Stimulated activated CD8-positive, alpha-beta memory T cell treated with anti-CD3 and anti-CD28 coated beads, Interleukin-15, amount 100 ng/mL, for 4 hours (primary cell): ENCODE measurements at regions not wholly inside any gene's neighbourhood (a gene's known extent, or its start where the extent isn't known, plus 50 kb on each side); places are given as distances from the start of the nearest gene placed in this dataset.

ENCODE experiments used
- DNase-seq, 2 donors: peaks; one replicate each; pipeline ENCODE4 v3.0.0-alpha.2; 2020; ENCODE audit warnings: low read depth in 2 of 2

DNA sequence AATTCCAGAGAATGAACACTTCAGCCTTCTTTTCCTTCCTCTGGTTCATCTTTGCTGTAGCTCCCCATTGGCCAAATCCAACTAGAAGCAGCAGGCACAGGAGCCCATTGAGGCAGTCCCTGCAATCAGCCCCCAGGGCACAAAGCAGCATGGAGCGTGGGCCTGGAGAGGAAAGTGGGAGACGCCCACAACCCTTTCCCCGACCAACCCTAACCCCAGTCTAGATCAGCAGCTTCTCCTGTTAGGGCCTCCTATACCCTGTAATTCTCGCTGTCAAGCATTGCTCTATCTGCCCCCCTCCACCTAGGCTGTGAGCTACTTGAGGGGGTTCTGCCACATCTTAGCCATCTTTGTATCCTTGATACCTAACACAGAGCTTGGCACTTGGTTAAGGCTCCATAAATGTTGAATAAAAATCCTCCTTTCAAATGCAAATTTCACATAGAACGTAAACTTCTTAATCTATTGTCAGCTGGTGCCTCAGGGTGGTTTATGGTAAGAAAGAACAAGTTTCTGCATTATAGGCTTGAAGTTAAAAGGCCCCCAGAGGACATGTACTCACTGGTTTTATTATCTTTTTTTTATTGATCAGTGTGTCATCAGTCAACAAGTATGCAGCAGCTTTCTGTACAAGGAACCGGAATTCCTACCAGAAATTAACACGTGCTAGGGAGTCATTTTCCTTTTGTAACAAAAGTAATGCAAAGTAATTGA, 97.9 kb upstream of the PFN2 start:
- no peak for DNase-seq

DNA sequence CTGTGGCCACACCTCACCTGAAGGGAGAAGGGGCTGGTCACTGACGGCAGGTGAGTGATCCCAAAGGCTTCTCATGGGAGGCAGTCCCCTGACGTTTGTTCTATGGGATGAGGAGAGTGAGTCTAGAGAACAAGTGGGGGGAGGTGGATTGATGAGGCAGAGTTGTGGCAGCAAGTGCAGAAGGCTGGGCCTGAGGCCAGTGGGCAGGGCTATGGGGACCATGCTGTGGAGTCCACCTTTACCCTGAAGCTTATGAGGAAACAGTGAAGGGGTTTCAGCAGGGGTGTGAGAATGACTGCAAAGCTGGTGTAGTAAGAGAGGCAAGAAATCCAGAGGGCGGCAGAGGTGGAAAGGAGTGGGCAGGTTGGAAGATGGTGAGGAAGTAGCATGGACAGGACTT, 96.9 kb upstream of the PFN2 start:
- DNase-seq: no peak

DNA sequence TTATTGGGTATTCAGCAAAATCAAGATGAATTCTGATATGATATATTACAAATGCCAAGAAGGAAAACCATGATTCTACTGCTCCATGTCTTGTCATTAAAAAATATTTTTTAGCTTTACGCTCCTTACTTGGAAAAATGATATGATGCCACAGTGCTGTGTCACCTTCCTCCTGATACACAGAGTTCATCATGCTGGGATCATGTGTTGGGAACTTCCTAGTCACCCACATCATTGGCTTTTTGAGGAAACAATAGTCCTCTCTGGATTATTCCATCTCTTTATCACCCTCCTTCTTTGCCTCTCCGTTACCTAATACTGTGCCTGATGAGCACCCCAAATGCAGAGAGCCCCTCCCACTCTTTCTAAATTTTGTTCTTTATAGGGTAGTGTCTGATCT, 94.3 kb upstream of the PFN2 start:
- DNase-seq: no peak

DNA sequence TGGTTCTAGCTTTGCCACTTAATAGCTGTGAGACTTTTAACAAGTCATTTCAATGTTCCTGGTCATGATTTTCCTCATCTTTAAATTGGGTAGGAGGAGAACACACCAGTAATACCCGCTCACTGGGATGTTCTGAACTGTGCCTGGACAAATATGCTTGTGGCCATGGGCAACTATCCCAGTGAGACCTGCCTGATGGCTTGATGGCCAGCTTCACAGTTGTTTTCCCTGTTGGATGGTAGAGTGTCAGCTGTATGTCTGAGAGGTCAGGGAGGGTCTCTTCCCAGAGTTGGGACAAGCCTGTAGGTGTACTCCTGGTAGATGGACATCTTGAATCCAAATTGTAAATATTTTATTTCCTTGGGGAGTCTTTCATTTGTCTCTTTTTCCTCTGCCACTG, 92.5 kb upstream of the PFN2 start:
- DNase-seq: no peak

DNA sequence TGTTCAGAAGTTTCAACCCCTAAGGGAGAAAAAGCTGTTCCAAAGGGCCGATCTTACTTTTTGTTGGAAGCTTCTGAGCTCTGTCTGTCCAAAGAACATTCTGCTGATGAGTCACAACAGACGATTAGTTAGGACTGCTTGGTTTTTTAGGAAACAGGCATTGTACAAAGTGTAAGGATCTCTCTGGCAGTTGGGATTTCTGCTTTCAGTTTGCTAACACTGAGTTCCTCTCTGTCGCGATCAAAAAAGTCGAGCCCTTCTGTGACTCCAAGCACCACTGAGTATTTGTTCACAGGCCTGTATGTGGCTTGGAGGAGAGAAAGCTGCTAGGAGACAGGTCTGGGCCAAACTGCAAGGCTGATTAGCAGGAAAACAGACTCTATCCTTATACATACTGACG, 91.8 kb upstream of the PFN2 start:
- no peak for DNase-seq

DNA sequence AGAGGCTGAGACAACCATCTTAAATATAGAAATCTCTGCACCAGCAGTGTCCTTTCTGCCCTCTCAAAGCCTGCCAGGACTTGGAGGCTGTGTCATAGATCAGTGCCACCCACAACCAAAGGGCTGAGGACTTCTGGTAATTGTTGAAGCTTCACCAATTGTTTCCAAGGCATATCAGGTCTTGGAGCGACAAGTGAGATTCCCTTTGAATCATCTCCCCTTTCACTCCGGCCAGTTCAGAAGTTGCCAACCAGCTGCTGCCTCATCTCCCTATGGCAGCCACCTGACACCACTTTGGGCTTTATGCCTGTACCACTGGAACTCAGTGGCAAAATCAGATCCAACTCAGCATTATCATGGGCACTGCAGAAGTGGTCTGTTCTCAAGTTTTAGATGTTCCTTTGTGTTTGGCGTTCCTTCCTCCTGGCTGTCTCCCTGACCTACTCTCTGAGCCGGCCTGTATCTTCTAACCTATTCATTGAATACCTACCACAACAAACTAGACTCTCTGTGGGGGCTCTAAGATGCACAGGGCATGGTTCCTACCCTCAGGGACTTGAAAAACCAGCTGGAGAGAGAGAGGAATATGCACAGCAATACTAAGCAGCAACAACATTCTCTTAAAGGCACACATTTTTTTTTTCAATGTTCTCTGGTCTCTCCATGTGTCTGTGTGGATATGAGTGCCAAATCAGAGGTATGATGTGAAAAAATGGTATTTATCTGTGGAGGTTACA, 90.8 kb upstream of the PFN2 start:
- no peak for DNase-seq

DNA sequence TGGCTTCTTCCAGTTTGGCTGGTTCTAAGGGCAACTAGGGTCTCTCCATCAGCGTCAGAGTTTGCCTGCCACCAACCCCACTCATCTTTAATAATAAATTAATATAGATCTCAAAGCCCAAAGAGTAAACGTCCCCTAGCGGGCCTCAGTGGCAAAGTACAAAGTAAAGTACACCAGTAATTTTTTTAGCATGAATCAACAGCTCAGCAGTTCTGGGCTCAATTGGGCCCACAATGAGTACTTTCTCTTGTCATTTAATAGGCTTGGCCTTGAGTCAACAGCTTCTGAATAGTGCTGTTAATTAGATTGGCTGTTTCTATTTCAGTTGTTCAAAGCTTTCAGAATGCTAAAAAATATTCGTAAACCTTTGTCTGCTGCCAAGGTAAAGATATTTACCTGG, 89.0 kb upstream of the PFN2 start:
- DNase-seq: no peak

DNA sequence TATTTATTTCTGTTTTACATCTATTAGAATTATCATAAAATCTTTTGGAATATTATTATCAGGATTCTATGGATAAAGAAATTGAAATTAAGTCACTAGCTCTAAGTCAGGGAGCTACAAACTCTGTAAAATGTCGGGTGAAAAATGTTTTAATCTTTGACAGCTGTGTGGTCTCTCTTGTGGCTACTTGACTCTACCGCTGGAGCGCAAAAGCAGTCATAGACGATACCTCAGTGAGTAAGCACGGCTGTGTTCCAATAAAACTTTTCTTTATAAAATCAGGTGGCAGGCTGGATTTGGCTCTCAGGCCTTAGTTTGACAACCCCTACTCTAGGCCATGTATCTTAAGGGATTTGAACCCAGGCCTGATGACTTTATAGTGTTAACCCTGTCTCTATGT, 88.5 kb upstream of the PFN2 start:
- DNase-seq: no peak

DNA sequence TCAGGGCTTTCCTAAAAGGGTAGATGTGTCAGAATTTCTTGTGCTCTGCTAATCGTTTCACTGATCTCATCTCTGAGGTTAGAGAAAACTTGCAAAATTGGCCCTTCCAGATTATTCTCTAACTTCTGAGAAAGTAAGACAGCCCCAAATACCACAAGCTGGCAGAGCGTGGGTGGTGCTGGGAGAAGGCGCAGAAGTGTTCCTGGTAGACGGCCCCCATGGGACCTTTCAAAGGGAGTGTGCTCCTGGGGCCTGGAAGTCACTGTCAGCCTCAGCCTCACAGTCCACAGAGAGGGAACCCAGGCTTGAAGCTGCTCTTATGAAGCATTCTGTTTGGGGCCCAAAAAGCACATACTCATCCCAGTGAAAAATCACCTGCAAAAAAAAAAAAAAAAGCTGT, 86.5 kb upstream of the PFN2 start:
- DNase-seq: no peak

DNA sequence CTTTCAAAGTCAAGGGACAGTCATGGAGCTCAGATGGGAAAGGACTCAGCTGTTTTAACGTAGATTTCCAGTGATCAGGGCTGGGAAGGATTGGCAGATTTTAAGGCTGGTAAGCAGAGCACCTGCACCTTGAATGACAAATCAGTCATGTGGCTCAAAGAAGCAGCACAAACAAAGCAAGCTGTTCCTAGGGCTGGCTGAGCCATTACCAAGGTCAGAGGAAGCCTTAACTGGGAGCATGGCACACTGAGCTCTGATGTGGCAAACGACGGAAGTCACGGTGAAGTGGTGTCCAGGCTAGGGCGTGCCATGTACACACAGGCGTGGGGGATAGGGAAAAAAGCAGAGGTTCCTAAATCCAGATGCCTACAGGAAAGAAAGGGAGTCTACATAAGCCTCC, 84.6 kb upstream of the PFN2 start:
- no peak for DNase-seq

DNA sequence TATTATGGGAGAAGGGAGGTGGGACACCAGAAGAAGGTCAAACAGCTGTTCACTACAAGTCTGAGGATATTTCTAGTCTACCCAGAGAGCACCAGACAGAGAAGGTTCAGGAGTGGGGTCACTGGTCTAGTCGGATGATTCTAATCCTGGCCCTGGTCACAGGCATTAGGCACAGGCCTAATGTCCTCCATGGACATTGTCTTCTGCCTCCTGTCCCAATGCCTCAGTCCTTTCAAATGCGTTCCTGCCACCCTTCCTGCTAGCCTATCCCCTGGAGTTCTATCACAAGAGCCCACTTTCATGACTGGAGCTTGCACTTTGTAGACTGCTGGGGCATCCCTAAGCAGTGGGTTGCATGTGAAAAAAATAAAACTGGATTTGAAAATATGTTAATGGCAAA, 83.9 kb upstream of the PFN2 start:
- DNase-seq: no peak

DNA sequence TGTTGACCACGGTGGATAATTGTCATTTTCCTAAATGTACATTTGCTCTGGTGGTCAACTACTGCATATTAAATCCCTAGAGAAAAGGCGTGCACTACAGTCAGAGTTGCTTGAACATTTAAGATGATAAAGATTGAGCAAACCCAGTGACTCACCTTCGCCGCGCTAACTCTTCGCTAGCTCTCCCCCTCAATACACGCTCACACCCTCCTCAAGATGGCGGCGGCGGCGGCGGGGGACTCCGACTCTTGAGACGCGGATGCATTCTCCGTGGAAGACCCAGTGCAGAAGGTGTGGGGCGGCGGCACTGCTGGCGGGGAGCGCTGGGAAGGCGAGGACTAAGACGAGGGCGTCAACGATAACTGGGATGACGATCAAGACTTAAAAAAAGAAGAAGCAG, 79.8 kb upstream of the PFN2 start:
- no peak for DNase-seq

DNA sequence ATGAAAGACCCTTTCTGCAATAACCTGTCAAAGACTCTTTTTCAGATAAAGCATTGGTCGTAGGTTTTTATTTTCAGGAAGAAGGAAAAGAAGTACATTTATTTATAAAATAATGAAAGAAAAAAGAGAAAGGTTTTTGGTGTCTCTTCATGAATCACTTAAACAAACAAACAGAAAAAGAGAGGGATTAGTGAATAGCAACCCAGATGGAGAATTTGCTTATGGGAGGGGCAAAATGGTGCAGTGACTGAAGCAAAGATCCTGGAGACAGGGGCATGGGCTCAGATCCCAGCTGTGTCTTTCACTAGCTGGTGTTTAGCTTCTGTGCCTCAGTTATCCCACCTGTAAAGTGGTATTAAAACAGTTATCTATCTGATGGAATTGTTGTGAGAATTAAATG, 78.6 kb upstream of the PFN2 start:
- DNase-seq: no peak

DNA sequence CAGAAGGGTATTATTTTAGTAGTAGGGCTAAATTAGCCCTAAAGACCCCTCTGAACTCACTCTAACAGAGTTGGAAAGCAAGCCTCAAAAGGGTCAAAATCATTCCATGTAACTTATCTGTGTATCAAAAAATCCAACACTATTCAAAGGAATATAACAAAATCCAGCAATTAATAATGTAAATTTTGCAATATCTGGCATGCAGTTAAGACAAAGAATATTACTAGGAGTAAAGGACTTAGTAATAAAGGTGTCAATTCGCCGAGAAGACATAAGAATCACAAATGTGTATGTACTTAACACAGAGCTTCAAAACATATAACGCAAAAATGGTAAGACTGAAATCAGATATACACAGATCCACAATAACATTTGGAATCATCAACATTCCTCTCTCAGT, 71.2 kb upstream of the PFN2 start:
- DNase-seq: no peak

DNA sequence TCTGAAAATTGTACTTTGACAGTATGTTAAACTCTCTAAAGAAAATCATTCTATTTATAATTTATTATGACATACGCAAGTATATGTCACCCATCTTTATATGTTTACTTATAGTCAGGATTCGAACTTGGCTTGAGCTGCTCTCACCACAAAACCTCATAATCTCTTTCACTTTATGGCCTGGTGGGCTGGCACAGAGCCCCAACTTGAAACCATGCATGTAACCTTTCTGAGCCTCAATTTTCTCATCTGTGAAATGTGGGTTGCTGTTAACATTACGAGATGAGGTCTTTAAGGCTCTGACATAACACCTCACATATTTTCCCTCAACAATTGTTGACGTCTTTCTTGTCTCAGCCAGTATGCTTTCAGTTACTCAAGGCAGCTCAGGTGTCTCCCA, 69.4 kb upstream of the PFN2 start:
- no peak for DNase-seq

DNA sequence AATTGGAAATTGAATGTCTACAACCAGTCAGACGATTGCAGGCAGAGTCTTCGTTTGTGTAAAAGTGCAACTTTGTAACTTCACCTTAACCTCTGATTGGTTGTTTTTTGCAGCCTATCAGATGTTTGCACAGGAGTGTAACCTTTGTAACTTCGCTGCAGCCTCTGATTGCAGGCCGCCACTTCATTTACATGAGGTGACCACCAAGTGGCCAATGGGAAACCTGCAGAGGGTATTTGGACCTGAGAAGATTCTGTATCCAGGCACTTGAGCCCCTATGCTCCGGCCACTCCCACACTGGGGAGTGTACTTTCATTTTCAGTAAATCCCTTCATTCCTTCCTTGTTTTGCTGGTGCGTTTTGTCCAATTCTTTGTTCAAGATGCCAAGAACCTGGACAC, 68.1 kb upstream of the PFN2 start:
- DNase-seq: no peak

DNA sequence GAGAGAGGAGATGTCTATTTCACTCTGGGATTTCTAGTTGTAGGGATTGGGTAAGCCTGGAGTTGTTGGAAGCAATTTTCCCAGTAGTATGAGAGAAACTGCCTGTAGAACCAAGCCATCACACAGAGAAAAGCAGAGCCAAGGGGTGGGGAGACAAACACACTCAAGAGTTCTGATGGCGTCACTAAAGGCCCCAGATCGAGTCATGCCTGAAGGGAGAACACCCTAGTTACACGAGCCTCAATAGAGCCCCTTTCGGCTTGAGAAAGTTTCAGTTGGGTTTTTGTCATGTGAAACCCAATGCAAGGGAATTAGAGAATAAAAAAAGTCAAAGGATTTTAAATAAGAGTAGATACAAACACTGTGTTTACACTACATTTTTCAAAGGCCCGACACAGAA, 66.1 kb upstream of the PFN2 start:
- no peak for DNase-seq

DNA sequence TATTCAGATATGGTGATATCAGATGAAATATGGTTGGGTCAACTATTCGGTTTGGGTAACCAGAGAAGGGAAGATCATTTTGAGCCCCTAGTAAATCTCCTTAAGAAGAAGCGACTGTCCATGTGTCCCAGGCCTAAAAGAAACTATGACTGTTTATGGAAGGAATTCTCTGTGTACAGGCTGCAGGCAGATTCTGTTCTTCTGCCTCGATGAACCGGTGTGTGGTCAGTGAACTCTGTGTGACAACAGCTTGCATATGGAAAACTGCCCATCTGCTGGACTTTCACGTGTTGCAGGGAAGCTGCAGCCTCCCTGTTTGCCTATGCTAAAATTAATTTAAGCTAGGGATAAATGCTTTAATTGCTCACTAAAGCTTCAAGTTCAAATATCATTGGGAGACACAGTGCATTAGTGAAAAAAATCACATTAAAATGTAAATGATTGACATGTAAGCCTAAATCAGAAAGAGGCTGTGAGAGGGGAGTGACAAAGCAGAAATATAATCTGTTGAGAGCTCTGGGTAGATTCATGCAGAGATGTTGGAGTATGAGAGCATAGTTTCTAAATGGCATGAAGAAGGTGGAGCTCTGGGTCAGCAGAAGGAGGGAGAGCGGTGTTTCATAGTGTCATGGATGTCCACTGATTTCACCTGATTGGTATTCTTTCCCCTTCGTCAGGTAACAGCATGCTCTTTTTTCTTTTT, 65.4 kb upstream of the PFN2 start:
- DNase-seq: no peak

DNA sequence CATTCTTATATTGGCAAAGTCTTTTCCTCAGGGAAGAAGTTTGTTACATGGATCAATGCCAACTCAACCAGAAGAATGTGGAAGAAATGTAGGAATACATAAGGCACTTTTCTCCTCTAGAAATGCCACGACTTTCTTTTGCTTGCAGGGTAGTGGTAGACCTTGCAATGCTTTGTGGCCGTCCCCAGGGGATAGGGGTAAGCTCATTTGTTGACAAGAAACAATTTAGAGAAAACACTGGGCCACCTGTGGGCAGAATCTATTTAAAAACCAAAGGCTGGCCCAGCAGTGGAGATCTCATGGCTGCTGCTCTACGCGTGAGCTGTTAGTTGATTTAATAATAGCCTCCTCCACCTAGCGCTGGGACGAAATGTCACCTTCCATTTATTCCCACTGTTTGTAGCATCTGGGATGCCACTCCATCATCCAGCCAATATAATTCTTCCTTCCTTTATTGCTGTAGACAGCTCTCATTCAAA, 64.6 kb upstream of the PFN2 start:
- no peak for DNase-seq

DNA sequence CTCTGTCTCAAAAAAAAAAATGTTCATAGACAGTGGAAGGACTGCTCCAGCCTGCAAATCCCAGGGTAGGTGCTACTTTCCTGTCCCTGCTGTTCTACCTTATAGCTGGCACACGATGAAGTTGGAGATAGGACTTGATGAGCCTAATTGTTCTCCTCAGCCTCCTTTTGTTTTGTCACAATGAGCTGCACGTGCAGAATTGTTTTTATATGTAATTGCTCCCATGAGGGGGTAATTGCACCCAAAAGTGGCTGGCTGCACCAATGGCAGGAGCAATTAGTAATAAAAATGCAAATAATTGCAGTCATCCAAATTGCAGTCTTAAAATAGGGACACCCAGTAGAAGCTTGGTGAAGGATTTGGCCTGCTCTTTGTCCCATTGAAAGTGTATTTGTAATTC, 63.0 kb upstream of the PFN2 start:
- DNase-seq: no peak

DNA sequence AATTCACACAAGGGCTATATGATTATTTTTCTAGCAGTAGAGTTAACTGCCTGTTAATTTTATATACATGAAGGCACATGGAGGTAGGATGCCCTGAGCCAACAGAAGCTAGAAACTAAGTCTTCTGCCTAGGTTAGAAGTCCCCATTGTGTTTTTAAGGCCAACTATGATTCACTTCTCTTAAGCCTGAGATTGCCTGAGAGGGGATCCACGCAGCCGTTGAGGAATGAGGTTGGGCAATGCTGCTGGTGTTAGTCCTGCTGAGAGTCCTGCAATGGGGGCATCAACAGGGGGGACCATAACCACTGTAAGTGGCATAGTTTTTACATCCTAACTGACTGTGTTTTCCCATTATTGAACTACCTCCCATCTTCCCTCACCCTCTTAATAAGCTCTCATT, 60.1 kb upstream of the PFN2 start:
- DNase-seq: no peak

DNA sequence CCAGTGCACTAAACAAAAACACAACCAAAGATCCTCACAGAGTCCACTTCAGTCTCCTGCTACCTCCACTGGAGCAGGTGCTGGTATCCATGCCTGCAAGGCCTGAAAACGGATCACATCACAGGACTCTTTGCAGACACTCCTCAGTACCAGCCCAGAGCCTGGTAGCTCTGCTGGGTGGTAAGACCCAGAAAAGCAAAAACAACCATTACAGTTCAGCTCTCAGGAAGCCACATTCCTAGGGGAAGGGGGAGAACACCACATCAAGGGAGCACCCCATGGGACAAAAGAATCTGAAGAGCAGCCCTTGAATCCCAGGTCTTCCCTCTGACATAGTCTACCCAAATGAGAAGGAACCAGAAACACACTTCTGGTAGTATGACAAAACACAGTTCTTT, 52.5 kb upstream of the PFN2 start:
- DNase-seq: no peak
